H1 (cell line): ENCODE measurements at regions not wholly inside any gene's neighbourhood (a gene's known extent, or its start where the extent isn't known, plus 50 kb on each side); places are given as distances from the start of the nearest gene placed in this dataset.
"Not testable (repeated sequence)": the region's sequence is repeated elsewhere in the genome, so short reads cannot be mapped to it uniquely, and the experiment has no call there.

Experiments used
- CTCF ChIA-PET: fragments of 300-600 bp; sonication (Branson Sonifier 250); formaldehyde crosslinking; loops from one replicate; lab custom pipeline; 2021; ENCODE audit not compliant: partially characterized antibody; lab: Charles Lee
- POLR2A ChIA-PET: fragments of 300-600 bp; sonication (Branson Sonifier 250); formaldehyde crosslinking; loops from one replicate; lab custom pipeline; 2021; ENCODE audit warnings: inconsistent platforms; ENCODE audit not compliant: partially characterized antibody; lab: Charles Lee
- DNase-seq, 2 experiments: peaks; one replicate each; pipeline versions ENCODE4 v3.0.0 to v3.0.0-alpha.2; 2010 to 2022; ENCODE audit warnings: low spot score in 2 of 2, low read depth in 1 of 2, mixed read lengths in 1 of 2
- FAIRE-seq: peaks from 2 replicates; lab custom pipeline; 2011; peaks lifted over from hg19 to GRCh38; lab: Jason Lieb, UNC
- H2AFZ ChIP-seq: 2 replicates; pipeline ENCODE4 v1.8.1; 2012; ENCODE audit warnings: low read length, inconsistent platforms
- H2AK5ac ChIP-seq: 2 replicates; pipeline ENCODE4 v1.6.1; 2013; ENCODE audit warnings: low read depth, low read length
- H2BK120ac ChIP-seq: replicated peaks from 2 replicates; pipeline ENCODE3; 2013; ENCODE audit warnings: low read depth, low read length, inconsistent platforms
- H2BK12ac ChIP-seq: 2 replicates; pipeline ENCODE4 v1.6.1; 2013; ENCODE audit warnings: low read depth, low read length
- H2BK15ac ChIP-seq: 2 replicates; pipeline ENCODE4 v1.6.1; 2013; ENCODE audit warnings: low read length
- H2BK20ac ChIP-seq: 2 replicates; pipeline ENCODE4 v1.6.1; 2013; ENCODE audit warnings: low read length
- H2BK5ac ChIP-seq: 2 replicates; pipeline ENCODE4 v1.6.1; 2013; ENCODE audit warnings: low read depth, low read length
- H3K14ac ChIP-seq: 2 replicates; pipeline ENCODE4 v1.6.1; 2013; ENCODE audit warnings: inconsistent platforms; ENCODE audit not compliant: insufficient read length
- H3K18ac ChIP-seq: 2 replicates; pipeline ENCODE4 v1.6.1; 2013; ENCODE audit warnings: low read length; ENCODE audit errors: extremely low read depth
- H3K23ac ChIP-seq: 2 replicates; pipeline ENCODE4 v1.6.1; 2013; ENCODE audit warnings: inconsistent platforms; ENCODE audit not compliant: insufficient read length
- H3K23me2 ChIP-seq: 2 replicates; pipeline ENCODE4 v1.6.1; 2013; ENCODE audit warnings: low read depth, low read length
- H3K27ac ChIP-seq: 2 replicates; pipeline ENCODE4 v1.6.1; 2011; ENCODE audit warnings: low read depth, low read length, inconsistent platforms
- H3K27me3 ChIP-seq, 4 experiments: replicated peaks in 1 of 4; 1 replicate in 1 of 4; 2 replicates in 3 of 4; pipeline versions ENCODE4 v1.6.1 to v1.8.1; 2011 to 2013; ENCODE audit warnings: low read length in 3 of 4, mild to moderate bottlenecking in 3 of 4, inconsistent platforms in 2 of 4, mixed read lengths in 2 of 4, moderate library complexity in 1 of 4; ENCODE audit not compliant: control insufficient read depth in 3 of 4, insufficient read depth in 3 of 4; ENCODE audit errors: extremely low read depth in 1 of 4
- H3K36me3 ChIP-seq, 4 experiments: 2 replicates each; pipeline versions ENCODE4 v1.6.1 to v1.8.1; 2011 to 2013; ENCODE audit warnings: mild to moderate bottlenecking in 4 of 4, low read length in 3 of 4, moderate library complexity in 2 of 4, control low read depth in 1 of 4, inconsistent platforms in 1 of 4; ENCODE audit not compliant: insufficient read depth in 4 of 4, control insufficient read depth in 2 of 4
- H3K4ac ChIP-seq: replicated peaks from 2 replicates; pipeline ENCODE3; 2013; ENCODE audit warnings: low read length, low read depth, mixed read lengths, inconsistent platforms; ENCODE audit not compliant: insufficient read length
- H3K4me1 ChIP-seq, 4 experiments: replicated peaks in 1 of 4; 1 replicate in 1 of 4; 2 replicates in 3 of 4; pipeline versions ENCODE4 v1.6.1 to v1.8.1; 2011 to 2013; ENCODE audit warnings: low read length in 3 of 4, inconsistent platforms in 2 of 4, mixed read lengths in 1 of 4; ENCODE audit not compliant: insufficient read depth in 4 of 4, control insufficient read depth in 3 of 4
- H3K4me2 ChIP-seq, 2 experiments: 2 replicates each; pipeline versions ENCODE4 v1.6.1 to v1.8.1; 2011 to 2013; ENCODE audit warnings: low read depth in 2 of 2, low read length in 2 of 2, control low read depth in 1 of 2, inconsistent platforms in 1 of 2, mild to moderate bottlenecking in 1 of 2; ENCODE audit not compliant: insufficient read depth in 1 of 2
- H3K4me3 ChIP-seq, 4 experiments: fragments of 200-600, 300-600 bp in 1 of 4; sonication (generic), shearing (Covaris generic), sonication (Bioruptor Twin) in 1 of 4; 2 replicates each; pipeline versions ENCODE4 v1.5.1 to v1.8.1; 2011 to 2016; ENCODE audit warnings: low read length in 4 of 4, low read depth in 3 of 4, control low read depth in 2 of 4, inconsistent platforms in 2 of 4, mild to moderate bottlenecking in 2 of 4, mixed read lengths in 1 of 4, moderate library complexity in 1 of 4; ENCODE audit not compliant: insufficient read depth in 2 of 4; ENCODE audit errors: extremely low read depth in 1 of 4
- H3K56ac ChIP-seq: replicated peaks from 2 replicates; pipeline ENCODE3; 2013; ENCODE audit warnings: low read depth, mild to moderate bottlenecking, mixed read lengths, low read length, inconsistent platforms; ENCODE audit not compliant: insufficient read length
- H3K79me1 ChIP-seq: 2 replicates; pipeline ENCODE4 v1.6.1; 2013; ENCODE audit warnings: low read depth, low read length, control low read depth
- H3K79me2 ChIP-seq, 2 experiments: 2 replicates each; pipeline versions ENCODE4 v1.6.1 to v1.8.1; 2012 to 2013; ENCODE audit warnings: low read length in 2 of 2, mild to moderate bottlenecking in 2 of 2, inconsistent platforms in 1 of 2; ENCODE audit not compliant: insufficient read depth in 2 of 2, control insufficient read depth in 1 of 2
- H3K9ac ChIP-seq, 4 experiments: replicated peaks in 1 of 4; 1 replicate in 1 of 4; 2 replicates in 3 of 4; pipeline versions ENCODE4 v1.6.1 to v1.8.1; 2011 to 2013; ENCODE audit warnings: low read depth in 3 of 4, low read length in 3 of 4, control low read depth in 2 of 4, mild to moderate bottlenecking in 2 of 4, moderate library complexity in 2 of 4, inconsistent platforms in 1 of 4; ENCODE audit errors: extremely low read depth in 1 of 4
- H3K9me3 ChIP-seq, 2 experiments: 2 replicates each; pipeline versions ENCODE4 v1.6.1 to v1.8.1; 2012 to 2013; ENCODE audit warnings: mild to moderate bottlenecking in 2 of 2, moderate library complexity in 2 of 2, control low read depth in 1 of 2, inconsistent platforms in 1 of 2, low read depth in 1 of 2, low read length in 1 of 2, mixed read lengths in 1 of 2; ENCODE audit not compliant: insufficient read depth in 2 of 2
- H4K20me1 ChIP-seq, 2 experiments: replicated peaks in 1 of 2; 2 replicates each; pipeline versions ENCODE3 to v1.8.1; 2011 to 2013; ENCODE audit warnings: inconsistent platforms in 2 of 2, low read length in 2 of 2, mild to moderate bottlenecking in 1 of 2; ENCODE audit not compliant: insufficient read depth in 2 of 2, control insufficient read depth in 1 of 2
- H4K5ac ChIP-seq: 2 replicates; pipeline ENCODE4 v1.6.1; 2013; ENCODE audit warnings: low read length, low read depth, mixed read lengths, inconsistent platforms; ENCODE audit not compliant: insufficient read length
- H4K8ac ChIP-seq: 2 replicates; pipeline ENCODE4 v1.8.0; 2013; ENCODE audit warnings: mild to moderate bottlenecking, moderate library complexity, low read length, inconsistent platforms; ENCODE audit not compliant: insufficient read depth; ENCODE audit errors: extremely low read depth
- H4K91ac ChIP-seq: replicated peaks from 2 replicates; pipeline ENCODE3; 2013; ENCODE audit warnings: low read length, mixed read lengths, inconsistent platforms; ENCODE audit not compliant: insufficient read length
- WGBS, 2 experiments: shearing (Covaris generic) in 1 of 2; methylation state at CpG; one replicate each; pipeline versions ENCODE4 v1.1.6 to v1.1.7; 2013 to 2015; ENCODE audit warnings: low lambda C conversion rate in 2 of 2, mixed read lengths in 2 of 2, inconsistent platforms in 1 of 2, low coverage in 1 of 2, missing lambda C conversion rate in 1 of 2; ENCODE audit not compliant: insufficient replicate concordance in 2 of 2, insufficient coverage in 1 of 2, insufficient read length in 1 of 2; ENCODE audit errors: extremely low coverage in 1 of 2, missing lambda C conversion rate in 1 of 2; 5-methylcytosine and 5-hydroxymethylcytosine counted together

DNA sequence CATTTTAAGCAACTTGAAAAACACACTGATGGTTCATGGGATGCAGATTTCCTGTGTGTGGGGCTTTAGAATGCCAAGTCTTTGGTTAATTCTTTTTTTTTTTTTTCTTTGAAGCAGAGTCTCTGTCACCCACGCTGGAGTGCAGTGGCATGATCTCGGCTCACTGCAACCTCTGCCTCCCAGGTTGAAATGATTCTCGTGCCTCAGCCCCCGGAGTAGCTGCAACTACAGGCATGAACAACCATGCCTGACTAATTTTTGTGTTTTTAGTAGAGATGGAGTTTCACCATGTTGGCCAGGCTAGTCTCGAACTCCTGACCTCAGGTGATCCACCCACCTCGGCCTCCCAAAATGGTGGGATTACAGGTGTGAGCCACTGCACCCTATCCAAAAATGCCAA, 228.3 kb downstream of the EFCAB11 start:
- H3K4me3 ChIP-seq, H3K14ac ChIP-seq, H2BK15ac ChIP-seq, H3K79me1 ChIP-seq, H3K56ac ChIP-seq, H2BK12ac ChIP-seq, H4K8ac ChIP-seq, H3K23me2 ChIP-seq, H2AK5ac ChIP-seq, H3K18ac ChIP-seq, H4K20me1 ChIP-seq, H2BK120ac ChIP-seq, DNase-seq, H3K27me3 ChIP-seq, H2AFZ ChIP-seq, H4K5ac ChIP-seq, H3K4ac ChIP-seq, H3K23ac ChIP-seq, H4K91ac ChIP-seq, CTCF ChIA-PET, H2BK20ac ChIP-seq, H3K27ac ChIP-seq, POLR2A ChIA-PET, FAIRE-seq, H3K4me2 ChIP-seq, H3K79me2 ChIP-seq, H3K9me3 ChIP-seq, H2BK5ac ChIP-seq, H3K36me3 ChIP-seq, H3K9ac ChIP-seq: not testable (repeated sequence)
- peaks cover 7 to 13% (median 11%) of the 10 kb centered on the region in 4 experiments; a peak in 6 of 7 replicates for H3K4me1 ChIP-seq
- 95% methylated on average over 6 of the region's 6 CpGs; no CpG with 5 or more reads in 1 of the 2 experiments for WGBS, 2 experiments
